SK-N-SH (cell line): ENCODE measurements at regions not wholly inside any gene's neighbourhood (a gene's known extent, or its start where the extent isn't known, plus 50 kb on each side); places are given as distances from the start of the nearest gene placed in this dataset.

Experiments used
- CTCF ChIA-PET: fragments of 300-600, 350-600 bp; formaldehyde crosslinking; extraction: SDS; loops from one replicate; lab custom pipeline; 2021; lab: Yijun Ruan, JAX
- POLR2A ChIA-PET: fragments of 350-600 bp; sonication (Branson Sonifier 250); formaldehyde crosslinking; extraction: SDS; loops from one replicate; lab custom pipeline; 2020; ENCODE audit warnings: antibody characterized with exemption, inconsistent platforms; lab: Yijun Ruan, JAX
- DNase-seq: peaks from one replicate; pipeline ENCODE4 v3.0.0; 2012
- H2AFZ ChIP-seq: fragments of 200-600 bp; sonication (generic); 2 replicates; pipeline ENCODE4 v1.8.1; 2016; ENCODE audit warnings: antibody characterized with exemption, mild to moderate bottlenecking, low read depth
- H3F3A ChIP-seq: fragments of 200-600 bp; sonication (generic); replicated peaks from 2 replicates; pipeline ENCODE3; 2016; ENCODE audit warnings: antibody characterized with exemption, mild to moderate bottlenecking; ENCODE audit not compliant: insufficient read depth
- H3K27ac ChIP-seq, 2 experiments: fragments of 200-500 bp in 1 of 2; fragments of 200-600 bp in 1 of 2; sonication (Bioruptor generic) in 1 of 2; sonication (generic), shearing (Covaris generic) in 1 of 2; 2 replicates each; pipeline versions ENCODE4 v1.5.1 to v1.6.1; 2014 to 2016; ENCODE audit warnings: low read depth in 2 of 2, inconsistent platforms in 1 of 2, low read length in 1 of 2, mild to moderate bottlenecking in 1 of 2, mixed read lengths in 1 of 2
- H3K27me3 ChIP-seq: fragments of 200-600 bp; sonication (generic), shearing (Covaris generic); 2 replicates; pipeline ENCODE4 v1.6.1; 2016; ENCODE audit warnings: mixed run types; ENCODE audit not compliant: insufficient read depth
- H3K36me3 ChIP-seq, 2 experiments: fragments of 200-500 bp in 1 of 2; fragments of 200-600 bp in 1 of 2; sonication (Bioruptor generic) in 1 of 2; sonication (generic) in 1 of 2; replicated peaks in 1 of 2; 2 replicates each; pipeline versions ENCODE3 to v1.5.1; 2014 to 2016; ENCODE audit warnings: low read length in 1 of 2, mild to moderate bottlenecking in 1 of 2; ENCODE audit not compliant: insufficient read depth in 2 of 2, control insufficient read depth in 1 of 2
- H3K4me1 ChIP-seq, 2 experiments: fragments of 200-500 bp in 1 of 2; fragments of 200-600 bp in 1 of 2; sonication (Bioruptor generic) in 1 of 2; sonication (generic), shearing (Covaris generic) in 1 of 2; 2 replicates each; pipeline versions ENCODE4 v1.5.1 to v1.6.1; 2014 to 2016; ENCODE audit warnings: low read depth in 1 of 2, low read length in 1 of 2, mixed run types in 1 of 2; ENCODE audit not compliant: insufficient read depth in 2 of 2, control insufficient read depth in 1 of 2
- H3K4me2 ChIP-seq: fragments of 200-600 bp; sonication (generic), shearing (Covaris generic); 2 replicates; pipeline ENCODE4 v1.6.1; 2017; ENCODE audit warnings: mixed run types
- H3K4me3 ChIP-seq, 2 experiments: fragments of 200-500 bp in 1 of 2; fragments of 200-600 bp in 1 of 2; sonication (Bioruptor generic) in 1 of 2; sonication (generic), shearing (Covaris generic) in 1 of 2; 2 replicates each; pipeline versions ENCODE4 v1.5.1 to v1.8.1; 2014 to 2016; ENCODE audit warnings: low read depth in 2 of 2, inconsistent platforms in 1 of 2, low read length in 1 of 2, mild to moderate bottlenecking in 1 of 2, mixed read lengths in 1 of 2, moderate library complexity in 1 of 2
- H3K79me2 ChIP-seq: fragments of 200-600 bp; sonication (generic); 2 replicates; pipeline ENCODE4 v1.8.1; 2017; ENCODE audit warnings: mild to moderate bottlenecking; ENCODE audit not compliant: insufficient read depth
- H3K9ac ChIP-seq: fragments of 200-600 bp; sonication (generic); 2 replicates; pipeline ENCODE4 v1.6.1; 2017; ENCODE audit warnings: mixed run types
- H3K9me2 ChIP-seq: fragments of 200-600 bp; sonication (generic); 2 replicates; pipeline ENCODE4 v1.6.1; 2017; ENCODE audit warnings: mixed run types
- H3K9me3 ChIP-seq: fragments of 200-600 bp; sonication (generic); 2 replicates; pipeline ENCODE4 v1.6.1; 2017; ENCODE audit warnings: mixed run types, mild to moderate bottlenecking, moderate library complexity
- H4K20me1 ChIP-seq: fragments of 200-600 bp; sonication (generic); 2 replicates; pipeline ENCODE4 v1.6.1; 2017; ENCODE audit warnings: mild to moderate bottlenecking, mixed run types; ENCODE audit not compliant: insufficient read depth
- CHD2 ChIP-seq: fragments of 150-350 bp; IDR thresholded peaks from 2 replicates; pipeline ENCODE4 v1.6.1; 2018; ENCODE audit warnings: low read length; ENCODE audit not compliant: partially characterized antibody
- CTCF ChIP-seq: fragments of 200-600 bp; sonication (generic); IDR thresholded peaks from 2 replicates; pipeline ENCODE4 v1.6.1; 2017; ENCODE audit warnings: antibody characterized with exemption, mild to moderate bottlenecking, moderate library complexity
- EZH2phosphoT487 ChIP-seq: fragments of 200-600 bp; sonication (generic); IDR thresholded peaks from 2 replicates; pipeline ENCODE4 v1.6.1; 2017; ENCODE audit warnings: low read depth, mixed run types, mild to moderate bottlenecking, antibody characterized with exemption, moderate library complexity, borderline replicate concordance
- GABPA ChIP-seq: IDR thresholded peaks from 2 replicates; pipeline ENCODE4 v1.4.0; 2012; ENCODE audit warnings: low read depth, mild to moderate bottlenecking
- IRF3 ChIP-seq: fragments of 150-350 bp; IDR thresholded peaks from 2 replicates; pipeline ENCODE4 v1.6.1; 2016; ENCODE audit warnings: mild to moderate bottlenecking, low read depth, low read length
- JUND ChIP-seq: IDR thresholded peaks from 2 replicates; pipeline ENCODE4 v1.4.0; 2012
- MEF2A ChIP-seq: IDR thresholded peaks from 2 replicates; pipeline ENCODE4 v1.4.0; 2012; ENCODE audit warnings: low read depth, borderline replicate concordance
- MXI1 ChIP-seq: IDR thresholded peaks from 2 replicates; pipeline ENCODE4 v1.6.1; 2012; ENCODE audit warnings: mild to moderate bottlenecking, low read depth, low read length, improper control_type of control experiment
- NFIC ChIP-seq: IDR thresholded peaks from 2 replicates; pipeline ENCODE4 v1.4.0; 2012; ENCODE audit warnings: borderline replicate concordance
- PBX3 ChIP-seq: IDR thresholded peaks from 2 replicates; pipeline ENCODE4; 2012
- RAD21 ChIP-seq: IDR thresholded peaks from 2 replicates; pipeline ENCODE4 v1.6.1; 2012; ENCODE audit warnings: mild to moderate bottlenecking, low read length
- RXRA ChIP-seq: IDR thresholded peaks from 2 replicates; pipeline ENCODE4 v1.4.0; 2012; ENCODE audit warnings: low read depth, mild to moderate bottlenecking, borderline replicate concordance
- SIN3A ChIP-seq: IDR thresholded peaks from 2 replicates; pipeline ENCODE4 v1.6.1; 2012; ENCODE audit warnings: low read depth, mild to moderate bottlenecking, low read length, moderate library complexity, borderline replicate concordance
- SMC3 ChIP-seq: IDR thresholded peaks from 2 replicates; pipeline ENCODE4 v1.6.1; 2012; ENCODE audit warnings: low read depth, low read length, improper control_type of control experiment
- TAF1 ChIP-seq: IDR thresholded peaks from 2 replicates; pipeline ENCODE4 v1.6.1; 2012; ENCODE audit warnings: low read depth, mild to moderate bottlenecking, low read length, moderate library complexity, borderline replicate concordance
- USF1 ChIP-seq: IDR thresholded peaks from 2 replicates; pipeline ENCODE4 v1.4.0; 2012; ENCODE audit warnings: low read depth, borderline replicate concordance
- USF2 ChIP-seq: fragments of 150-350 bp; IDR thresholded peaks from 2 replicates; pipeline ENCODE4 v1.6.1; 2017; ENCODE audit warnings: antibody characterized with exemption, low read length, low read depth, borderline replicate concordance
- YY1 ChIP-seq: IDR thresholded peaks from 2 replicates; pipeline ENCODE4 v1.4.0; 2012; ENCODE audit warnings: low read depth, mild to moderate bottlenecking
- ZBTB33 ChIP-seq: IDR thresholded peaks from 2 replicates; pipeline ENCODE4 v1.4.0; 2012; ENCODE audit warnings: low read depth, borderline replicate concordance
- whole genome bisulfite sequencing: methylation state at CpG from one replicate; pipeline ENCODE4 v1.1.6; 2017; ENCODE audit warnings: low lambda C conversion rate; 5-methylcytosine and 5-hydroxymethylcytosine counted together

- POLR2A ChIA-PET: no interaction called here
- CTCF ChIA-PET: interaction anchor here (1.0 to 2.2 kb wide), 11 partner anchors 11 to 301 kb away, joined by 3 to 9 read pairs (median 4); no protein-coding TSS in a partner anchor
- TF ChIP-seq YY1: no peak
- peak; percentile 32 for TF ChIP-seq RAD21
- TF ChIP-seq SMC3: no peak
- Histone ChIP-seq H3F3A (no peaks in the 10 kb centered on the region), H3K4me1 (peaks cover 0 to 4% of the 10 kb centered on the region in 2 experiments; a peak in 2 of 4 replicates), H2AFZ (no peak overlapping the region), H3K9me2 (no peaks in the 10 kb centered on the region), H3K4me2 (no peak overlapping the region), H4K20me1 (no peaks in the 10 kb centered on the region), H3K27me3 (no peaks in the 10 kb centered on the region), H3K9ac (no peak overlapping the region), H3K9me3 (no peaks in the 10 kb centered on the region), H3K4me3 (0 out of 4 replicates have a peak overlapping the region, but pooled peaks of 1 of the 2 experiments have one; percentile 16), H3K36me3 (no peaks in the 10 kb centered on the region), H3K79me2 (no peaks in the 10 kb centered on the region), H3K27ac (no peak overlapping the region; a peak in 1 of 4 replicates)
- DNase-seq: no peak
- whole genome bisulfite sequencing: 17% methylated on average over 6 of the region's 6 CpGs
Observed at GRCh38 chr11:15629690-15630321, 515.1 kb downstream of the INSC start.

- POLR2A ChIA-PET: no interaction called here
- no peaks in the 10 kb centered on the region for H3F3A ChIP-seq
- WGBS: 21% methylated on average over 2 of the region's 2 CpGs
Observed at GRCh38 chr11:15630896-15631295, 516.2 kb downstream of the INSC start.

More at GRCh38 chr11:15630896-15631295, 516.2 kb downstream of the INSC start:
- H4K20me1 ChIP-seq: no peaks in the 10 kb centered on the region
- no peaks in the 10 kb centered on the region for H3K36me3 ChIP-seq
- CTCF ChIA-PET: interaction anchor here (0.7 to 1.4 kb wide), 3 partner anchors 19 to 255 kb away, joined by 3 to 4 read pairs (median 3); no protein-coding TSS in a partner anchor
- no peak overlapping the region for H3K4me2 ChIP-seq
- DNase-seq: no peak
- peaks cover 0 to 3% of the 10 kb centered on the region in 2 experiments; a peak in 2 of 4 replicates for H3K4me1 ChIP-seq
- H3K27ac ChIP-seq: no peak overlapping the region
- no peak overlapping the region for H2AFZ ChIP-seq
- TF ChIP-seq TAF1 (no peak), SIN3A (no peak), ZBTB33 (no peak), GABPA (no peak), CTCF (no peak), NFIC (no peak), PBX3 (no peak), CHD2 (no peak), EZH2phosphoT487 (no peak), SMC3 (no peak), USF2 (no peak), IRF3 (no peak), JUND (no peak), RXRA (no peak), RAD21 (no peak), USF1 (no peak), MEF2A (no peak), MXI1 (no peak)
- H3K27me3 ChIP-seq: no peaks in the 10 kb centered on the region
- no peak overlapping the region for H3K9ac ChIP-seq
- H3K4me3 ChIP-seq: no peak overlapping the region
- H3K9me2 ChIP-seq: no peaks in the 10 kb centered on the region
- H3K9me3 ChIP-seq: no peaks in the 10 kb centered on the region
- H3K79me2 ChIP-seq: no peaks in the 10 kb centered on the region
